Liver (tissue), 3 donors: ENCODE measurements at regions not wholly inside any gene's neighbourhood (a gene's known extent, or its start where the extent isn't known, plus 50 kb on each side); places are given as distances from the start of the nearest gene placed in this dataset.

ENCODE experiments used
- ATF3 ChIP-seq: IDR thresholded peaks from 2 replicates; pipeline ENCODE4 v1.6.1; 2016; ENCODE audit warnings: antibody characterized with exemption
- CTCF ChIP-seq: fragments of 150-350 bp; IDR thresholded peaks from 2 replicates; pipeline ENCODE4 v1.5.1; 2017; ENCODE audit warnings: improper control_type of control experiment, low read depth, low read length; ENCODE audit not compliant: missing input control
- EGR1 ChIP-seq, 2 donors: IDR thresholded peaks; 2 replicates each; pipeline ENCODE4 v1.6.1; 2016 to 2018; ENCODE audit warnings: antibody characterized with exemption in 2 of 2, low read depth in 2 of 2
- GABPA ChIP-seq, 2 donors: IDR thresholded peaks in 1 of 2; conservative IDR thresholded peaks in 1 of 2; 2 replicates each; pipeline ENCODE4 v1.6.1; 2016; ENCODE audit warnings: antibody characterized with exemption in 2 of 2, mild to moderate bottlenecking in 1 of 2, moderate library complexity in 1 of 2
- HNF4A ChIP-seq, 2 donors: conservative IDR thresholded peaks; 2 replicates each; pipeline ENCODE4 v1.6.1; 2016; ENCODE audit warnings: antibody characterized with exemption in 2 of 2, mild to moderate bottlenecking in 2 of 2
- HNF4G ChIP-seq: IDR thresholded peaks from 2 replicates; pipeline ENCODE4 v1.6.1; 2016; ENCODE audit warnings: antibody characterized with exemption
- JUND ChIP-seq, 2 donors: IDR thresholded peaks; 2 replicates each; pipeline ENCODE4 v1.6.1; 2016; ENCODE audit warnings: antibody characterized with exemption in 2 of 2
- MAX ChIP-seq: IDR thresholded peaks from 2 replicates; pipeline ENCODE4 v1.6.1; 2016; ENCODE audit warnings: antibody characterized with exemption
- RAD21 ChIP-seq, 2 donors: IDR thresholded peaks; 2 replicates each; pipeline ENCODE4 v1.6.1; 2016; ENCODE audit warnings: antibody characterized with exemption in 2 of 2, mild to moderate bottlenecking in 2 of 2
- SP1 ChIP-seq: IDR thresholded peaks from 2 replicates; pipeline ENCODE4 v1.6.1; 2018; ENCODE audit warnings: antibody characterized with exemption, mild to moderate bottlenecking
- TAF1 ChIP-seq: conservative IDR thresholded peaks from 2 replicates; pipeline ENCODE4 v1.6.1; 2016; ENCODE audit warnings: antibody characterized with exemption, mild to moderate bottlenecking
- YY1 ChIP-seq: IDR thresholded peaks from 2 replicates; pipeline ENCODE4 v1.6.1; 2016; ENCODE audit warnings: antibody characterized with exemption, mild to moderate bottlenecking
- ZBTB33 ChIP-seq: IDR thresholded peaks from 2 replicates; pipeline ENCODE4 v1.6.1; 2016; ENCODE audit warnings: antibody characterized with exemption
- TF ChIP-seq, protein P1 (sequence below): IDR thresholded peaks from 2 replicates; pipeline ENCODE4 v1.6.1; 2016; ENCODE audit warnings: antibody characterized with exemption, mild to moderate bottlenecking
- donor health status: healthy.
- donor health status: healthy.

GRCh38 chr9:71524516-71524915, 243.8 kb downstream of the CEMIP2 start:
- TF ChIP-seq, protein P1, sequence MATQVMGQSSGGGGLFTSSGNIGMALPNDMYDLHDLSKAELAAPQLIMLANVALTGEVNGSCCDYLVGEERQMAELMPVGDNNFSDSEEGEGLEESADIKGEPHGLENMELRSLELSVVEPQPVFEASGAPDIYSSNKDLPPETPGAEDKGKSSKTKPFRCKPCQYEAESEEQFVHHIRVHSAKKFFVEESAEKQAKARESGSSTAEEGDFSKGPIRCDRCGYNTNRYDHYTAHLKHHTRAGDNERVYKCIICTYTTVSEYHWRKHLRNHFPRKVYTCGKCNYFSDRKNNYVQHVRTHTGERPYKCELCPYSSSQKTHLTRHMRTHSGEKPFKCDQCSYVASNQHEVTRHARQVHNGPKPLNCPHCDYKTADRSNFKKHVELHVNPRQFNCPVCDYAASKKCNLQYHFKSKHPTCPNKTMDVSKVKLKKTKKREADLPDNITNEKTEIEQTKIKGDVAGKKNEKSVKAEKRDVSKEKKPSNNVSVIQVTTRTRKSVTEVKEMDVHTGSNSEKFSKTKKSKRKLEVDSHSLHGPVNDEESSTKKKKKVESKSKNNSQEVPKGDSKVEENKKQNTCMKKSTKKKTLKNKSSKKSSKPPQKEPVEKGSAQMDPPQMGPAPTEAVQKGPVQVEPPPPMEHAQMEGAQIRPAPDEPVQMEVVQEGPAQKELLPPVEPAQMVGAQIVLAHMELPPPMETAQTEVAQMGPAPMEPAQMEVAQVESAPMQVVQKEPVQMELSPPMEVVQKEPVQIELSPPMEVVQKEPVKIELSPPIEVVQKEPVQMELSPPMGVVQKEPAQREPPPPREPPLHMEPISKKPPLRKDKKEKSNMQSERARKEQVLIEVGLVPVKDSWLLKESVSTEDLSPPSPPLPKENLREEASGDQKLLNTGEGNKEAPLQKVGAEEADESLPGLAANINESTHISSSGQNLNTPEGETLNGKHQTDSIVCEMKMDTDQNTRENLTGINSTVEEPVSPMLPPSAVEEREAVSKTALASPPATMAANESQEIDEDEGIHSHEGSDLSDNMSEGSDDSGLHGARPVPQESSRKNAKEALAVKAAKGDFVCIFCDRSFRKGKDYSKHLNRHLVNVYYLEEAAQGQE = no peak
- TF ChIP-seq YY1 (no peak), CTCF (no peak), TAF1 (no peak), ATF3 (no peak), GABPA (IDR thresholded peaks at IDR 0.05 in 1 of 2, conservative IDR thresholded peaks at IDR 0.05 in 1 of 2) (no peak), MAX (no peak), RAD21 (IDR thresholded peaks at IDR 0.05) (no peak), JUND (IDR thresholded peaks at IDR 0.05) (no peak), SP1 (no peak), HNF4A (conservative IDR thresholded peaks at IDR 0.05) (no peak), HNF4G (no peak), ZBTB33 (no peak), EGR1 (IDR thresholded peaks at IDR 0.05; ENCODE audit: low read depth in 2 of 2) (no peak)
